Activated naive CD8-positive, alpha-beta T cell treated with anti-CD3 and anti-CD28 coated beads, Interleukin-2, amount 10 ng/mL, durations not matched to agents 7 days and 5 days (primary cell): ENCODE measurements at regions not wholly inside any gene's neighbourhood (a gene's known extent, or its start where the extent isn't known, plus 50 kb on each side); places are given as distances from the start of the nearest gene placed in this dataset.

Experiments
- ATAC-seq: fragments of 150-1000 bp; cut with Tn5 transposase; one replicate; pipeline ENCODE4 v1.10.0; 2021; ENCODE audit warnings: low read depth, moderate library complexity
- POLR2A ChIA-PET: fragments of 350-600 bp; sonication (Branson Sonifier 250); formaldehyde crosslinking; loops from one replicate; lab custom pipeline; 2021; ENCODE audit warnings: antibody characterized with exemption; lab: Charles Lee
- DNase-seq: peaks from one replicate; pipeline ENCODE4 v3.0.0; 2021
- H3K27ac Mint-ChIP-seq: one replicate; pipeline ENCODE4 v1.8.0; 2022; ENCODE audit warnings: mild to moderate bottlenecking, mixed read lengths
- H3K27me3 Mint-ChIP-seq: one replicate; pipeline ENCODE4 v1.8.0; 2022; ENCODE audit warnings: mild to moderate bottlenecking, moderate library complexity, mixed read lengths
- H3K36me3 Mint-ChIP-seq: one replicate; pipeline ENCODE4 v1.8.0; 2021; ENCODE audit warnings: mild to moderate bottlenecking, mixed read lengths
- H3K4me1 Mint-ChIP-seq: one replicate; pipeline ENCODE4 v1.8.0; 2021; ENCODE audit warnings: mixed read lengths
- H3K4me3 Mint-ChIP-seq: one replicate; pipeline ENCODE4 v1.8.0; 2022; ENCODE audit warnings: mild to moderate bottlenecking, moderate library complexity, mixed read lengths
- H3K9me3 Mint-ChIP-seq: one replicate; pipeline ENCODE4 v1.8.0; 2021; ENCODE audit warnings: mixed read lengths

- H3K4me1 Mint-ChIP-seq: no peaks in the 10 kb centered on the region
- H3K27ac Mint-ChIP-seq: no peak overlapping the region
- H3K9me3 Mint-ChIP-seq: no peaks in the 10 kb centered on the region
- H3K36me3 Mint-ChIP-seq: no peaks in the 10 kb centered on the region
- ATAC-seq (no peak), DNase-seq (no peak)
- POLR2A ChIA-PET: no interaction called here
- H3K4me3 Mint-ChIP-seq: no peak overlapping the region
- no peaks in the 10 kb centered on the region for H3K27me3 Mint-ChIP-seq
These were observed 207.7 kb downstream of the LYPLAL1 start for GRCh38 chr1:219381396-219381795.

GRCh38 chr1:219380463-219380862, 206.8 kb downstream of the LYPLAL1 start:
- no peaks in the 10 kb centered on the region for H3K9me3 Mint-ChIP-seq
- no peaks in the 10 kb centered on the region for H3K4me1 Mint-ChIP-seq
- DNase-seq: no peak
- no peak for ATAC-seq
- POLR2A ChIA-PET: no interaction called here
- no peaks in the 10 kb centered on the region for H3K27me3 Mint-ChIP-seq
- no peak overlapping the region for H3K4me3 Mint-ChIP-seq
- H3K36me3 Mint-ChIP-seq: no peaks in the 10 kb centered on the region
- no peak overlapping the region for H3K27ac Mint-ChIP-seq

- POLR2A ChIA-PET: no interaction called here
These were observed 206.0 kb downstream of the LYPLAL1 start for GRCh38 chr1:219379691-219380090.

GRCh38 chr1:219374636-219375035, 201.0 kb downstream of the LYPLAL1 start:
- DNase-seq (no peak), ATAC-seq (no peak)
- Mint-ChIP-seq H3K27ac (no peak overlapping the region), H3K4me3 (no peak overlapping the region), H3K9me3 (no peaks in the 10 kb centered on the region), H3K27me3 (no peaks in the 10 kb centered on the region), H3K36me3 (no peaks in the 10 kb centered on the region), H3K4me1 (no peaks in the 10 kb centered on the region)
- POLR2A ChIA-PET: no interaction called here

More at GRCh38 chr1:219379691-219380090, 206.0 kb downstream of the LYPLAL1 start:
- Mint-ChIP-seq H3K36me3 (no peaks in the 10 kb centered on the region), H3K9me3 (no peaks in the 10 kb centered on the region), H3K27ac (no peak overlapping the region), H3K4me1 (no peaks in the 10 kb centered on the region), H3K4me3 (no peak overlapping the region), H3K27me3 (no peaks in the 10 kb centered on the region)
- ATAC-seq (no peak), DNase-seq (no peak)

GRCh38 chr1:219374046-219374566, 200.4 kb downstream of the LYPLAL1 start:
- Mint-ChIP-seq H3K9me3 (no peaks in the 10 kb centered on the region), H3K36me3 (no peaks in the 10 kb centered on the region), H3K4me3 (no peak overlapping the region), H3K27ac (no peak overlapping the region), H3K4me1 (no peaks in the 10 kb centered on the region), H3K27me3 (no peaks in the 10 kb centered on the region)
- no peak for ATAC-seq
- POLR2A ChIA-PET: no interaction called here
- DNase-seq: no peak

GRCh38 chr1:219373616-219373935, 199.9 kb downstream of the LYPLAL1 start:
- H3K4me1 Mint-ChIP-seq: no peaks in the 10 kb centered on the region
- DNase-seq (no peak), ATAC-seq (no peak)
- H3K36me3 Mint-ChIP-seq: no peaks in the 10 kb centered on the region
- H3K27me3 Mint-ChIP-seq: no peaks in the 10 kb centered on the region
- H3K27ac Mint-ChIP-seq: no peak overlapping the region
- H3K9me3 Mint-ChIP-seq: no peaks in the 10 kb centered on the region
- H3K4me3 Mint-ChIP-seq: no peak overlapping the region
- POLR2A ChIA-PET: no interaction called here

GRCh38 chr1:219372916-219373615, 199.4 kb downstream of the LYPLAL1 start:
- H3K27me3 Mint-ChIP-seq: no peaks in the 10 kb centered on the region
- H3K4me3 Mint-ChIP-seq: no peak overlapping the region
- POLR2A ChIA-PET: no interaction called here
- H3K4me1 Mint-ChIP-seq: no peaks in the 10 kb centered on the region
- no peaks in the 10 kb centered on the region for H3K36me3 Mint-ChIP-seq
- ATAC-seq (no peak), DNase-seq (no peak)
- H3K27ac Mint-ChIP-seq: no peak overlapping the region
- no peaks in the 10 kb centered on the region for H3K9me3 Mint-ChIP-seq

GRCh38 chr1:219371471-219371870, 197.8 kb downstream of the LYPLAL1 start:
- POLR2A ChIA-PET: no interaction called here
- H3K27me3 Mint-ChIP-seq: no peaks in the 10 kb centered on the region
- no peak overlapping the region for H3K27ac Mint-ChIP-seq
- DNase-seq: no peak
- no peaks in the 10 kb centered on the region for H3K9me3 Mint-ChIP-seq
- ATAC-seq: no peak
- H3K4me1 Mint-ChIP-seq: no peaks in the 10 kb centered on the region
- H3K4me3 Mint-ChIP-seq: no peak overlapping the region
- no peaks in the 10 kb centered on the region for H3K36me3 Mint-ChIP-seq

- DNase-seq: no peak
- Mint-ChIP-seq H3K9me3 (no peaks in the 10 kb centered on the region), H3K27me3 (no peaks in the 10 kb centered on the region), H3K4me1 (no peaks in the 10 kb centered on the region), H3K36me3 (no peaks in the 10 kb centered on the region), H3K4me3 (no peak overlapping the region), H3K27ac (no peak overlapping the region)
- ATAC-seq: no peak
- POLR2A ChIA-PET: no interaction called here
These were observed 193.8 kb downstream of the LYPLAL1 start for GRCh38 chr1:219367496-219367895.

GRCh38 chr1:219365451-219365850, 191.8 kb downstream of the LYPLAL1 start:
- no peak overlapping the region for H3K27ac Mint-ChIP-seq

GRCh38 chr1:219362702-219363101, 189.0 kb downstream of the LYPLAL1 start:
- no peaks in the 10 kb centered on the region for H3K27me3 Mint-ChIP-seq
- H3K36me3 Mint-ChIP-seq: no peaks in the 10 kb centered on the region
- no peak for ATAC-seq
- POLR2A ChIA-PET: no interaction called here
- no peak for DNase-seq
- H3K9me3 Mint-ChIP-seq: no peaks in the 10 kb centered on the region
- no peaks in the 10 kb centered on the region for H3K4me1 Mint-ChIP-seq
- H3K27ac Mint-ChIP-seq: no peak overlapping the region
- H3K4me3 Mint-ChIP-seq: no peak overlapping the region

More at GRCh38 chr1:219365451-219365850, 191.8 kb downstream of the LYPLAL1 start:
- Mint-ChIP-seq H3K36me3 (no peaks in the 10 kb centered on the region), H3K4me1 (no peaks in the 10 kb centered on the region), H3K27me3 (no peaks in the 10 kb centered on the region), H3K9me3 (no peaks in the 10 kb centered on the region), H3K4me3 (no peak overlapping the region)
- POLR2A ChIA-PET: no interaction called here
- DNase-seq: no peak
- no peak for ATAC-seq

- DNase-seq (no peak), ATAC-seq (no peak)
- no peak overlapping the region for H3K27ac Mint-ChIP-seq
- peaks cover 1% of the 10 kb centered on the region for H3K9me3 Mint-ChIP-seq
- H3K27me3 Mint-ChIP-seq: no peaks in the 10 kb centered on the region
- no peaks in the 10 kb centered on the region for H3K4me1 Mint-ChIP-seq
- no peak overlapping the region for H3K4me3 Mint-ChIP-seq
- no peaks in the 10 kb centered on the region for H3K36me3 Mint-ChIP-seq
- POLR2A ChIA-PET: no interaction called here
These were observed 185.4 kb downstream of the LYPLAL1 start for GRCh38 chr1:219359126-219359525.

- Mint-ChIP-seq H3K9me3 (peaks cover 1% of the 10 kb centered on the region), H3K4me3 (no peak overlapping the region), H3K36me3 (no peaks in the 10 kb centered on the region), H3K4me1 (no peaks in the 10 kb centered on the region), H3K27me3 (no peaks in the 10 kb centered on the region), H3K27ac (no peak overlapping the region)
- ATAC-seq (no peak), DNase-seq (no peak)
- POLR2A ChIA-PET: no interaction called here
These were observed 184.4 kb downstream of the LYPLAL1 start for GRCh38 chr1:219358080-219358479.

GRCh38 chr1:219354962-219355361, 181.3 kb downstream of the LYPLAL1 start:
- POLR2A ChIA-PET: no interaction called here
- DNase-seq (no peak), ATAC-seq (no peak)
- no peaks in the 10 kb centered on the region for H3K27me3 Mint-ChIP-seq
- no peaks in the 10 kb centered on the region for H3K4me1 Mint-ChIP-seq
- no peak overlapping the region for H3K27ac Mint-ChIP-seq
- peaks cover 1% of the 10 kb centered on the region for H3K9me3 Mint-ChIP-seq
- H3K4me3 Mint-ChIP-seq: no peak overlapping the region
- H3K36me3 Mint-ChIP-seq: no peaks in the 10 kb centered on the region
